Neural cell (in vitro differentiated cells): ENCODE measurements at regions not wholly inside any gene's neighbourhood (a gene's known extent, or its start where the extent isn't known, plus 50 kb on each side); places are given as distances from the start of the nearest gene placed in this dataset.

ENCODE experiments used
- H2AFZ ChIP-seq: fragments of 200-600, 300-800 bp; sonication (generic), shearing (Covaris generic); 2 replicates; pipeline ENCODE4 v1.6.0; 2014; ENCODE audit warnings: low read depth, mild to moderate bottlenecking, antibody characterized with exemption, low read length, moderate library complexity
- H3F3A ChIP-seq: fragments of 200-600 bp; shearing (Covaris generic); 2 replicates; pipeline ENCODE4 v1.6.1; 2016; ENCODE audit warnings: mild to moderate bottlenecking, moderate library complexity, mixed read lengths, antibody characterized with exemption, low read length; ENCODE audit not compliant: insufficient read depth, poor library complexity, severe bottlenecking
- H3K27ac ChIP-seq: fragments of 200-600, 300-800 bp; sonication (generic), shearing (Covaris generic); 2 replicates; pipeline ENCODE4 v1.5.1; 2014; ENCODE audit warnings: mild to moderate bottlenecking, low read length, moderate library complexity
- H3K27me3 ChIP-seq: fragments of 300-800, 200-600 bp; sonication (generic), shearing (Covaris generic); 2 replicates; pipeline ENCODE4 v1.6.0; 2014; ENCODE audit warnings: mild to moderate bottlenecking, low read depth, low read length, moderate library complexity; ENCODE audit not compliant: insufficient read depth
- H3K36me3 ChIP-seq: fragments of 300-800, 200-600 bp; sonication (generic), shearing (Covaris generic); 2 replicates; pipeline ENCODE4 v1.5.1; 2014; ENCODE audit warnings: mild to moderate bottlenecking, antibody characterized with exemption, low read length, moderate library complexity; ENCODE audit not compliant: insufficient read depth
- H3K4me2 ChIP-seq: fragments of 300-800, 200-600 bp; sonication (generic), shearing (Covaris generic); 2 replicates; pipeline ENCODE4 v1.6.0; 2014; ENCODE audit warnings: mild to moderate bottlenecking, low read length
- H3K4me3 ChIP-seq: fragments of 300-800, 200-600 bp; sonication (generic), shearing (Covaris generic); 2 replicates; pipeline ENCODE4 v1.5.1; 2014; ENCODE audit warnings: mild to moderate bottlenecking, low read length, moderate library complexity
- H3K79me2 ChIP-seq: fragments of 200-600 bp; shearing (Covaris generic); replicated peaks from 2 replicates; pipeline ENCODE4 v1.6.0; 2014; ENCODE audit warnings: mild to moderate bottlenecking, low read length, moderate library complexity; ENCODE audit not compliant: insufficient read depth
- H3K9ac ChIP-seq: fragments of 300-800, 200-600 bp; sonication (generic), shearing (Covaris generic); 2 replicates; pipeline ENCODE4 v1.6.1; 2016; ENCODE audit warnings: mild to moderate bottlenecking, low read length, mixed read lengths
- H3K9me2 ChIP-seq: fragments of 200-600 bp; shearing (Covaris generic); 2 replicates; pipeline ENCODE4 v1.6.1; 2016; ENCODE audit warnings: mild to moderate bottlenecking, low read length, mixed read lengths; ENCODE audit not compliant: insufficient read depth
- H3K9me3 ChIP-seq: fragments of 200-600, 300-800 bp; sonication (generic), shearing (Covaris generic); 2 replicates; pipeline ENCODE4 v1.6.1; 2016; ENCODE audit warnings: mild to moderate bottlenecking, mixed run types, low read length, moderate library complexity, mixed read lengths
- H4K20me1 ChIP-seq: fragments of 200-600 bp; shearing (Covaris generic); 2 replicates; pipeline ENCODE4 v1.6.1; 2016; ENCODE audit warnings: mild to moderate bottlenecking, mixed run types; ENCODE audit not compliant: insufficient read depth
- EP300 ChIP-seq: fragments of 450-650 bp; conservative IDR thresholded peaks from 2 replicates; pipeline ENCODE4 v1.6.1; 2014; ENCODE audit warnings: antibody characterized with exemption, mild to moderate bottlenecking, moderate library complexity; ENCODE audit not compliant: poor library complexity, severe bottlenecking
- EZH2 ChIP-seq: fragments of 200-600, 300-800 bp; shearing (Covaris generic), sonication (generic); IDR thresholded peaks from 2 replicates; pipeline ENCODE4 v1.6.1; 2014; ENCODE audit warnings: antibody characterized with exemption, low read length, borderline replicate concordance, mild to moderate bottlenecking; ENCODE audit not compliant: insufficient read depth, poor library complexity, severe bottlenecking
- MXI1 ChIP-seq: fragments of 450-650 bp; conservative IDR thresholded peaks from 2 replicates; pipeline ENCODE4 v1.6.1; 2014; ENCODE audit warnings: antibody characterized with exemption, mild to moderate bottlenecking; ENCODE audit not compliant: poor library complexity, severe bottlenecking
- POLR2AphosphoS5 ChIP-seq: IDR thresholded peaks from 2 replicates; pipeline ENCODE4 v1.6.1; 2012
- RAD21 ChIP-seq: fragments of 450-650 bp; conservative IDR thresholded peaks from 2 replicates; pipeline ENCODE4 v1.6.1; 2014; ENCODE audit warnings: antibody characterized with exemption, mild to moderate bottlenecking, moderate library complexity
- REST ChIP-seq: IDR thresholded peaks from 2 replicates; pipeline ENCODE4 v1.6.1; 2012; ENCODE audit warnings: borderline replicate concordance
- SMC3 ChIP-seq: fragments of 450-650 bp; conservative IDR thresholded peaks from 2 replicates; pipeline ENCODE4 v1.6.1; 2014; ENCODE audit warnings: antibody characterized with exemption, mild to moderate bottlenecking, moderate library complexity; ENCODE audit not compliant: poor library complexity
- TAF1 ChIP-seq: IDR thresholded peaks from 2 replicates; pipeline ENCODE4 v1.6.1; 2012; ENCODE audit warnings: low read depth
- TF ChIP-seq, protein P1 (sequence below): fragments of 450-650 bp; IDR thresholded peaks from 2 replicates; pipeline ENCODE4 v1.5.1; 2014; ENCODE audit warnings: antibody characterized with exemption, mild to moderate bottlenecking, moderate library complexity; ENCODE audit not compliant: poor library complexity, severe bottlenecking

GRCh38 chr10:63781226-63781625 is 260.0 kb downstream of the REEP3 start:
- no peak overlapping the region for H3K27ac ChIP-seq
- no peaks in the 10 kb centered on the region for H3K9me3 ChIP-seq
- no peak overlapping the region for H3K9ac ChIP-seq
- no peaks in the 10 kb centered on the region for H3K79me2 ChIP-seq
- no peak overlapping the region for H3K4me3 ChIP-seq
- no peaks in the 10 kb centered on the region for H3F3A ChIP-seq
- no peaks in the 10 kb centered on the region for H4K20me1 ChIP-seq
- H3K9me2 ChIP-seq, result no peaks in the 10 kb centered on the region
- H3K36me3 ChIP-seq, result no peaks in the 10 kb centered on the region
- TF ChIP-seq TAF1 (no peak), REST (no peak), RAD21 (no peak), MXI1 (no peak), POLR2AphosphoS5 (no peak), SMC3 (no peak), EZH2 (no peak), EP300 (no peak)
- TF ChIP-seq, protein P1, sequence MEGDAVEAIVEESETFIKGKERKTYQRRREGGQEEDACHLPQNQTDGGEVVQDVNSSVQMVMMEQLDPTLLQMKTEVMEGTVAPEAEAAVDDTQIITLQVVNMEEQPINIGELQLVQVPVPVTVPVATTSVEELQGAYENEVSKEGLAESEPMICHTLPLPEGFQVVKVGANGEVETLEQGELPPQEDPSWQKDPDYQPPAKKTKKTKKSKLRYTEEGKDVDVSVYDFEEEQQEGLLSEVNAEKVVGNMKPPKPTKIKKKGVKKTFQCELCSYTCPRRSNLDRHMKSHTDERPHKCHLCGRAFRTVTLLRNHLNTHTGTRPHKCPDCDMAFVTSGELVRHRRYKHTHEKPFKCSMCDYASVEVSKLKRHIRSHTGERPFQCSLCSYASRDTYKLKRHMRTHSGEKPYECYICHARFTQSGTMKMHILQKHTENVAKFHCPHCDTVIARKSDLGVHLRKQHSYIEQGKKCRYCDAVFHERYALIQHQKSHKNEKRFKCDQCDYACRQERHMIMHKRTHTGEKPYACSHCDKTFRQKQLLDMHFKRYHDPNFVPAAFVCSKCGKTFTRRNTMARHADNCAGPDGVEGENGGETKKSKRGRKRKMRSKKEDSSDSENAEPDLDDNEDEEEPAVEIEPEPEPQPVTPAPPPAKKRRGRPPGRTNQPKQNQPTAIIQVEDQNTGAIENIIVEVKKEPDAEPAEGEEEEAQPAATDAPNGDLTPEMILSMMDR, result no peak
- H3K4me2 ChIP-seq, result no peak overlapping the region
- no peaks in the 10 kb centered on the region for H3K27me3 ChIP-seq
- no peak overlapping the region for H2AFZ ChIP-seq

DNA sequence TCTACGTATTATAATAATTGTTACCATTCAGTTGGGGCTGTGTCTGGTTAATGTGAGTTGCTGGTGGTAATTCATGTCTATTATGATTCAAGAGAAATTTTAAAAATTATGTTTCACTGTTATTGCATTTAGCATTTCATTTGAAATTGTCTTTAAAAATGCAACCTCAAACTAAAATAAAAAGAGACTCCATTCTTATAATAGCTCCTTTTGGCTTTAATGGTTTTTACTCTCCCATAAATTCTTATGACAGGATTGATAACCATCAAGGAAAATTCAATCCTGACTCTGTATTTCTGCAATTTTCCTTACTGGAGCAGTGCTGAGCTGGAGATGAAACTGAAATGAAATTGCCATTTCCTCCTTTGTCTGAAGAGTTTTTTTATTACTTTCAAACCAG is 262.7 kb downstream of the REEP3 start:
- H3K27ac ChIP-seq, result no peak overlapping the region
- H2AFZ ChIP-seq, result no peak overlapping the region
- no peaks in the 10 kb centered on the region for H3F3A ChIP-seq
- no peaks in the 10 kb centered on the region for H4K20me1 ChIP-seq
- H3K9me2 ChIP-seq, result no peaks in the 10 kb centered on the region
- H3K36me3 ChIP-seq, result no peaks in the 10 kb centered on the region
- H3K4me3 ChIP-seq, result no peak overlapping the region
- H3K9ac ChIP-seq, result no peak overlapping the region
- no peaks in the 10 kb centered on the region for H3K9me3 ChIP-seq
- TF ChIP-seq TAF1 (no peak), RAD21 (no peak), MXI1 (no peak)
- H3K4me2 ChIP-seq, result no peak overlapping the region
- H3K27me3 ChIP-seq, result no peaks in the 10 kb centered on the region
- H3K79me2 ChIP-seq, result no peaks in the 10 kb centered on the region

DNA sequence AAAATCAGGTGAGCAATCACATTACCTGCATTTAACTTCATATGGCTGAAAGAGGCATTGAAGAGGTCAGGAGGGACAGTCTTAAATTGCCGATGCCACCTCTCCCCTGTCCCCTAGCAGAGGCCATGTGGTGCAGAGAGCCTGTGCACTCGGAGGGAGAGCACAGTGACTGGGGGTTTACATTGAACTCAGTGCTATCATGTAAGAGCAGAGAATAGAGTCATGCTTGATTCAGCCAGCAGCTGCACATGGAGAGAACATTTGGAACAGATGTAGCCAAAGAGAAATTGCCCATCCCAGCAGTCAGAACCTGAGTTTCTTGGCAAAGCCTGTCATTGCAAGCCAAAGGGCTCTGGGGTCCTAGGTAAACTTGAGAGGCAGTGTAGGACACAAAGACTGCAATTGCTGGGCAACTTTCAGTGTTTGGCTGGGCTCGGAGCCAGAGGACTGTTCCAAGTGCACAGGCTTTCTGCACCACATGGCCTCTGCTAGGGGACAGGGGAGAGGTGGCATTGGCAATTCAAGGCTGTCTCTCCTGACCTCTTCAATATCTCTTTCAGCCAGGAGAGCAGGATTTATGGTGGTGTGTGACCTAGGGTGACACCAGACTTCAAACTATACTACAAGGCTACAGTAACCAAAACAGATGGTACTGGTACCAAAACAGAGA is 267.1 kb downstream of the REEP3 start:
- Histone ChIP-seq H3K4me2 (no peak overlapping the region), H3K9ac (no peak overlapping the region), H3K4me3 (no peak overlapping the region), H3K79me2 (no peaks in the 10 kb centered on the region), H3K27me3 (no peaks in the 10 kb centered on the region), H2AFZ (no peak overlapping the region), H3K36me3 (no peaks in the 10 kb centered on the region), H3F3A (no peaks in the 10 kb centered on the region), H3K27ac (no peak overlapping the region), H3K9me3 (no peaks in the 10 kb centered on the region), H4K20me1 (no peaks in the 10 kb centered on the region), H3K9me2 (no peaks in the 10 kb centered on the region)
- TF ChIP-seq REST (no peak), EZH2 (no peak), TAF1 (no peak), POLR2AphosphoS5 (no peak), MXI1 (no peak), RAD21 (no peak), EP300 (no peak), SMC3 (no peak)
- TF ChIP-seq, protein P1, result no peak
